ENCODE measurements at regions not wholly inside any gene's neighbourhood (a gene's known extent, or its start where the extent isn't known, plus 50 kb on each side); places are given as distances from the start of the nearest gene placed in this dataset.

DNA sequence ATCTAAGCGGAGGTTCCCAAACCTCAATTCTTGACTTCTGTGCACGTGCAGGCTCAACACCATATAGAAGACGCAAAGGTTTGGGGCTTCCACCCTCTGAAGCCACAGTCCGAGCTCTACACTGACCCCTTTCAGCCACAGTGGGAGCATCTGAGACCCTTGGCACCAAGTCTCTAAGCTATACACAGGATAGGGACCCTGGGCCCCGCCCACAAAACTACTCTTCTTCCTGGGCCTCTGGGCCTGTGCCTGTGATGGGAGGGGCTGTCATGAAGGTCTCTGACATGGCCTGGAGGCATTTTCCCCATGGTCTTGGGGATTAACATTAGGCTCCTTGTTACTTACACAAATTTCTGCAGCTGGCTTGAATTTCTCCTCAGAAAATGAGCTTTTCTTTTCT is 1374.1 kb upstream of the NXPH2 start:
- TF ChIP-seq POLR2AphosphoS5 (IDR thresholded peaks at IDR 0.05; ENCODE audit: borderline replicate concordance, low read depth, low read length) (no peak), EZH2 (IDR thresholded peaks at IDR 0.05) (no peak)
